Osteoblast (primary cell): ENCODE measurements at regions not wholly inside any gene's neighbourhood (a gene's known extent, or its start where the extent isn't known, plus 50 kb on each side); places are given as distances from the start of the nearest gene placed in this dataset.

ENCODE experiments used
- DNase-seq: peaks from one replicate; pipeline ENCODE4 v3.0.0; 2011; ENCODE audit warnings: low spot score, mixed read lengths; ENCODE audit not compliant: insufficient read length; ENCODE audit errors: missing footprints
- H2AFZ ChIP-seq: 2 replicates; pipeline ENCODE4 v1.6.0; 2011; ENCODE audit warnings: mild to moderate bottlenecking, low read length
- H3K27ac ChIP-seq: 2 replicates; pipeline ENCODE4 v1.5.1; 2011; ENCODE audit warnings: mild to moderate bottlenecking, low read depth, low read length, moderate library complexity
- H3K27me3 ChIP-seq: 2 replicates; pipeline ENCODE4 v1.6.0; 2012; ENCODE audit warnings: mild to moderate bottlenecking, control low read depth, inconsistent platforms, low read length, moderate library complexity; ENCODE audit not compliant: insufficient read depth
- H3K36me3 ChIP-seq: 2 replicates; pipeline ENCODE4 v1.5.1; 2011; ENCODE audit warnings: mild to moderate bottlenecking, low read length, control low read depth, moderate library complexity; ENCODE audit not compliant: insufficient read depth
- H3K4me1 ChIP-seq: 2 replicates; pipeline ENCODE4 v1.5.1; 2011; ENCODE audit warnings: mild to moderate bottlenecking, low read length, control low read depth, moderate library complexity; ENCODE audit not compliant: insufficient read depth
- H3K4me2 ChIP-seq: 2 replicates; pipeline ENCODE4 v1.6.0; 2011; ENCODE audit warnings: mild to moderate bottlenecking, low read length; ENCODE audit not compliant: insufficient read depth
- H3K4me3 ChIP-seq: fragments of 200-600 bp; sonication (generic); 3 replicates; pipeline ENCODE4 v1.5.1; 2012; ENCODE audit warnings: mild to moderate bottlenecking, low read length, inconsistent platforms; ENCODE audit not compliant: insufficient read depth
- H3K79me2 ChIP-seq: 2 replicates; pipeline ENCODE4 v1.6.0; 2012; ENCODE audit warnings: mild to moderate bottlenecking, low read length, control low read depth, inconsistent platforms; ENCODE audit not compliant: insufficient read depth
- H3K9me3 ChIP-seq: 2 replicates; pipeline ENCODE4 v1.5.1; 2011; ENCODE audit warnings: low read depth, low read length, control low read depth
- H4K20me1 ChIP-seq: 2 replicates; pipeline ENCODE4 v1.6.0; 2012; ENCODE audit warnings: mild to moderate bottlenecking, low read length, control low read depth; ENCODE audit not compliant: insufficient read depth
- CTCF ChIP-seq: IDR thresholded peaks from 2 replicates; pipeline ENCODE4 v1.5.1; 2011; ENCODE audit warnings: mild to moderate bottlenecking, low read depth, low read length, moderate library complexity; ENCODE audit errors: extremely low read depth

- H3K9me3 ChIP-seq, result no peaks in the 10 kb centered on the region
- no peaks in the 10 kb centered on the region for H3K36me3 ChIP-seq
- no peaks in the 10 kb centered on the region for H4K20me1 ChIP-seq
- no peak for TF ChIP-seq CTCF
- no peak overlapping the region for H2AFZ ChIP-seq
- peak; percentile 72 for DNase-seq
- H3K4me1 ChIP-seq, result no peaks in the 10 kb centered on the region
- H3K79me2 ChIP-seq, result no peaks in the 10 kb centered on the region
- H3K27me3 ChIP-seq, result no peaks in the 10 kb centered on the region
- no peak overlapping the region for H3K4me3 ChIP-seq
- H3K27ac ChIP-seq, result no peak overlapping the region
- H3K4me2 ChIP-seq, result no peak overlapping the region
Observed at GRCh38 chr3:117903226-117903625, 1131.4 kb downstream of the IGSF11 start.

GRCh38 chr3:117910820-117911521 is 1123.7 kb downstream of the IGSF11 start:
- Histone ChIP-seq H2AFZ (no peak overlapping the region), H3K9me3 (no peaks in the 10 kb centered on the region), H4K20me1 (no peaks in the 10 kb centered on the region), H3K27ac (no peak overlapping the region), H3K4me1 (no peaks in the 10 kb centered on the region), H3K27me3 (no peaks in the 10 kb centered on the region), H3K79me2 (no peaks in the 10 kb centered on the region), H3K36me3 (no peaks in the 10 kb centered on the region), H3K4me2 (no peak overlapping the region), H3K4me3 (no peak overlapping the region)
- peak; percentile 27 for DNase-seq
- no peak for TF ChIP-seq CTCF

DNA sequence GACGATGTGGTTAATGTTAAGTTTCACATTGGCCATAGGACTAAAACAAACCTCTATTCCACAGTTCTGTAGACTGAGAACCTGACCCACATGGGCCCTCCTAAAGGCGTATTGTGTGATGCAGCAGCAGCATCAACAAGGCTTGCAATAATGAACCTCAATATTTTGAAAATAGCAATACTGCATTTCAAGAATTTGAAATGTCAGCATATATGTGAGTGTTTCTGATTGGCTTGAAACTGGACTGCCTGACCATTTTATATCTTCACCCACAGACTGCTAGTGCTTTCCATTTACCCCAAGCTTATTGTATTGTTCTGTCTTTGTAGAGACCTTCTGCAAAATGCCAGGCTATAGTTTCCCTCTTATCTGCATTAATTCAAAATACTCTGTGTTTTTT is 1122.3 kb downstream of the IGSF11 start:
- no peaks in the 10 kb centered on the region for H3K36me3 ChIP-seq
- no peaks in the 10 kb centered on the region for H4K20me1 ChIP-seq
- TF ChIP-seq CTCF, result no peak

DNA sequence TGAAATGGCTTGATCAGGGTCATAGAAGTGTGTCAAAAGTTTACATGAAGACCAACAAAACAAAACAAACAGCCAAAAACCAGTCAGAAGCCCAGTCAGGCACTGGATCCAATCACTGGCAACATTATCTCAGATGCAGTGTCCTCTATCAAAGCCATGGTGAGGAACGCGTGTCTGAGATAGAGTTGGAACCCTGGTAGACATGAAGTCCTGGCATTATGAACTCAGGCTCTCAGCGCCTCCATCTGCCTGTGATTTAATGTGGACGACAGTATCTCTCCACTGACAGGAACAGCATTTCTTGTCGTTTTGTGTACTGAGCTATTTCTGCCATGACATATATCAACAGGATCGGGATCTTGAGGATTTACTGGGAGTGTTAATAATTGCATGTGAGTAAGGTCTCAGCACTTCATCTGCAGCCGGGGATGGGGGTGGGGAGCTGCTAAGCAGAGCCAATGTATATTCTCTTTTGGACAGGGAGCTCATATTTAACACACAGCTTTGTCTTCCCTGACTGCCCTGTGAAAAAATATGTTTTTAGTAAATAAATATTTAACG is 1120.0 kb downstream of the IGSF11 start:
- TF ChIP-seq CTCF, result no peak
- Histone ChIP-seq H3K4me2 (no peak overlapping the region), H3K36me3 (no peaks in the 10 kb centered on the region)

More for the DNA sequence above, 1122.3 kb downstream of the IGSF11 start:
- H3K27ac ChIP-seq, result no peak overlapping the region
- no peak for DNase-seq
- no peak overlapping the region for H2AFZ ChIP-seq
- H3K4me3 ChIP-seq, result no peak overlapping the region
- H3K9me3 ChIP-seq, result no peaks in the 10 kb centered on the region
- H3K79me2 ChIP-seq, result no peaks in the 10 kb centered on the region
- no peaks in the 10 kb centered on the region for H3K27me3 ChIP-seq
- H3K4me2 ChIP-seq, result no peak overlapping the region
- no peaks in the 10 kb centered on the region for H3K4me1 ChIP-seq

More for the DNA sequence above, 1120.0 kb downstream of the IGSF11 start:
- Histone ChIP-seq H2AFZ (no peak overlapping the region), H4K20me1 (no peaks in the 10 kb centered on the region), H3K27me3 (no peaks in the 10 kb centered on the region), H3K27ac (no peak overlapping the region), H3K4me3 (no peak overlapping the region), H3K79me2 (no peaks in the 10 kb centered on the region), H3K4me1 (no peaks in the 10 kb centered on the region), H3K9me3 (no peaks in the 10 kb centered on the region)
- DNase-seq, result no peak
